Thyroid gland (tissue), 4 donors: ENCODE measurements at regions not wholly inside any gene's neighbourhood (a gene's known extent, or its start where the extent isn't known, plus 50 kb on each side); places are given as distances from the start of the nearest gene placed in this dataset.

Source experiments
- DNase-seq, 2 donors: peaks; one replicate each; pipeline ENCODE4 v3.0.0-alpha.2; 2019
- H3K27ac ChIP-seq, 3 donors: fragments of 200-600 bp; sonication (generic); 1 replicate in 2 of 3; 2 replicates in 1 of 3; pipeline ENCODE4 v1.5.1; 2016 to 2019; ENCODE audit warnings: mild to moderate bottlenecking in 1 of 3, moderate library complexity in 1 of 3
- H3K27me3 ChIP-seq: fragments of 200-600 bp; sonication (generic); one replicate; pipeline ENCODE4 v1.5.1; 2019
- H3K36me3 ChIP-seq, 2 donors: fragments of 200-600 bp; sonication (generic); one replicate each; pipeline ENCODE4 v1.5.1; 2016 to 2019
- H3K4me1 ChIP-seq, 2 donors: fragments of 200-600 bp; sonication (generic); one replicate each; pipeline ENCODE4 v1.5.1; 2017 to 2019
- H3K4me3 ChIP-seq, 3 donors: fragments of 200-600 bp; sonication (generic); replicated peaks in 1 of 3; 1 replicate in 2 of 3; 2 replicates in 1 of 3; pipeline ENCODE4 v1.5.1; 2016; ENCODE audit warnings: mild to moderate bottlenecking in 1 of 3
- H3K9me3 ChIP-seq: fragments of 200-600 bp; sonication (generic); one replicate; pipeline ENCODE4 v1.5.1; 2017
- CTCF ChIP-seq, 6 experiments: fragments of 200-600 bp in 3 of 6; fragments of 450-650 bp in 3 of 6; sonication (generic) in 3 of 6; IDR thresholded peaks; one replicate each; pipeline ENCODE4 v1.5.1; 2016 to 2019; ENCODE audit warnings: antibody characterized with exemption in 6 of 6, mild to moderate bottlenecking in 2 of 6, inconsistent platforms in 1 of 6, moderate library complexity in 1 of 6
- POLR2A ChIP-seq, 2 donors: fragments of 450-650 bp; IDR thresholded peaks; one replicate each; pipeline ENCODE4 v1.6.1; 2017; ENCODE audit warnings: antibody characterized with exemption in 2 of 2, mild to moderate bottlenecking in 2 of 2, moderate library complexity in 1 of 2
- WGBS, 2 donors: methylation state at CpG; one replicate each; pipeline ENCODE4 v1.1.5; 2017; 5-methylcytosine and 5-hydroxymethylcytosine counted together
- intact Hi-C: fragments of 100-400 bp; cut with DNase I; formaldehyde crosslinking; loops from one replicate; pipeline ENCODE4 v1.15.1; 2023

DNA sequence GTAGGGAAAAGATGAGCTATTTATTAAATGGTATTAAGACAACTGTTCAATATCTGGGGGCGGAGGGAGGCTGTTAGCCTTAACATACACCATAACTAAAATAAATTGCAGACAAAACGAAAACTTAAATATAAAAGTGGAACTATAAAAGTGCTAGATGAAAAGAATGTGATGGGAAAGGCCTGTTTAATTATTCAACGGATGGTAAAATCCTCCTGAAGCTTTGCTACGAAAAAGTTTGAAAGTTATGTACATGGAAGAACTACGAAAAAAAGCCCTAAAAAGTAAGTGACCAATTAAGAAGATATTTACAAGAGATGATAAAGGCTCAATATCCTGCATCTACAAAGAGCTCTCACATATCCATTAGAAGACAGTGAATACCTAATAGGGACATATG, 197.8 kb upstream of the IER5L start:
- intact Hi-C loops: no loop called here
- Histone ChIP-seq H3K4me3 (no peak overlapping the region), H3K9me3 (no peaks in the 10 kb centered on the region), H3K4me1 (no peaks in the 10 kb centered on the region), H3K27me3 (no peaks in the 10 kb centered on the region), H3K36me3 (no peaks in the 10 kb centered on the region), H3K27ac (no peak overlapping the region)
- no peak for DNase-seq
- 93 to 94% methylated on average over 5 of the region's 5 CpGs for WGBS, 2 donors
- no peak for TF ChIP-seq POLR2A (IDR thresholded peaks at IDR 0.05)
- TF ChIP-seq CTCF (IDR thresholded peaks at IDR 0.05): no peak

DNA sequence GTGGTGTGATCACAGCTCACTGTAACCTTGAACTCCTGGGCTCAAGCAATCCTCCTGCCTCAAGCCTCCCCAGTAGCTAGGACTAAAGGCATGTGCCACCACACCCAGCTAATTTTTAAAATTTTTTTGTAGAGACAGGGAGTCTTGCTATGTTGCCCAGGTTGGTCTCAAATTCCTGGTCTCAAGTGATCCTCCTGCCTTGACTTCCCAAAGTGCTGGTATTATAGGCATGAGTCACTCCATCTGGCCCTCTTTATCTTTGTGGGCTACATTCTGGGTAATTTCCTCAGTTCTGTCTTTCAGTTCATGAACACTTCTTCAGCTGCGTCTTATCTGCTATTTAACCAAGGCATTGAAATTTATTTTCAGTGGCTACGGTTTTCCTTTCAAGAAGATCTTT, 196.6 kb upstream of the IER5L start:
- no peaks in the 10 kb centered on the region for H3K36me3 ChIP-seq
- H3K27ac ChIP-seq: no peak overlapping the region
- H3K9me3 ChIP-seq: no peaks in the 10 kb centered on the region
- H3K4me1 ChIP-seq: no peaks in the 10 kb centered on the region
- TF ChIP-seq CTCF (IDR thresholded peaks at IDR 0.05) (no peak), POLR2A (IDR thresholded peaks at IDR 0.05) (no peak)
- intact Hi-C loops: no loop called here
- no peak for DNase-seq
- no peaks in the 10 kb centered on the region for H3K27me3 ChIP-seq
- WGBS, 2 donors: 96 to 100% methylated on average over 2 of the region's 2 CpGs
- no peak overlapping the region for H3K4me3 ChIP-seq

DNA sequence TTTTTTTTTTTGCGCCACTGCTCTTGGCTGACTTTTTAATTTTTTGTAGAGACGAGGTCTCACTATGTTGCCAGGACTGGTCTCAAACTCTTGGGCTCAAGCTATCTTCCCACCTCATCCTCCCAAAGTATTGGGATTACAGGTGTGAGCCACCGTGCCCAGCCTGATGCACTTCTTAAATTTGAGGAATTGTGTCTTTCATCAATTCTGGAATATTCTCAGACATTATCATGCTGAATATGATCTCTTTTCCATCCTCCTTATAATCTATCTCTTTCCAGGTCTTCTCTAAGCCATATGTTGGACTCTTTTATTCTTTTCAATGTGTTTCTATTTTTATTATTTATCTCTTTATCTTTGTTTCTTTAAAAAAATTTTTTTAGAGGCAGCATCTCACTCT, 196.2 kb upstream of the IER5L start:
- Histone ChIP-seq H3K27ac (no peak overlapping the region), H3K4me1 (no peaks in the 10 kb centered on the region), H3K9me3 (no peaks in the 10 kb centered on the region), H3K4me3 (no peak overlapping the region), H3K27me3 (no peaks in the 10 kb centered on the region), H3K36me3 (no peaks in the 10 kb centered on the region)
- no peak for DNase-seq
- WGBS, 2 donors: 90 to 97% methylated on average over 3 of the region's 3 CpGs
- TF ChIP-seq POLR2A (IDR thresholded peaks at IDR 0.05) (no peak), CTCF (IDR thresholded peaks at IDR 0.05) (no peak)
- intact Hi-C loops: no loop called here

GRCh38 chr9:129373361-129373760, 195.3 kb upstream of the IER5L start:
- no peak overlapping the region for H3K4me3 ChIP-seq
- H3K4me1 ChIP-seq: no peaks in the 10 kb centered on the region
- intact Hi-C loops: no loop called here
- no peaks in the 10 kb centered on the region for H3K36me3 ChIP-seq
- 99% methylated on average over 9 of the region's 9 CpGs for WGBS, 2 donors
- no peaks in the 10 kb centered on the region for H3K27me3 ChIP-seq
- no peak for DNase-seq
- H3K9me3 ChIP-seq: no peaks in the 10 kb centered on the region
- TF ChIP-seq POLR2A (IDR thresholded peaks at IDR 0.05): no peak
- TF ChIP-seq CTCF (IDR thresholded peaks at IDR 0.05): no peak
- H3K27ac ChIP-seq: no peak overlapping the region

DNA sequence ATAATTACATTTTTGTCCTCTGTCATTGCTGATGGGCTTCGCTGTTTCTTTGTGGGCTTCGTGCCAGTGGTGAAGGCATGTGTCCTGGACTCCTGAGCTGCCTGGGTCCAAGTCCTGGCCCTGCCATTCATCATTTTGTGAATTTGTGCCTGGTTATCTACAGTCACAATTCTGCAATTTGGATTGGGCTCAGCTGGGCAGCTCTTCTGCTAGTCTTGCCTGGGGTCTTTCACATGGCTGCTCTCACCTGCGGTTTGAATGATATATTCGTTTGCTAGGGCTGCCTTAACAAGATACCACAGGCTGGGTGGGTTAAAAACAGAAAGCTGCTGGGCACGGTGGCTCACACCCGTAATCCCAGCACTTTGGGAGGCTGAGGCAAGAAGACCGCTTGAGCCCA, 192.7 kb upstream of the IER5L start:
- H3K4me1 ChIP-seq: no peaks in the 10 kb centered on the region
- H3K36me3 ChIP-seq: no peaks in the 10 kb centered on the region
- no peaks in the 10 kb centered on the region for H3K27me3 ChIP-seq
- intact Hi-C loops: no loop called here
- WGBS, 2 donors: 91 to 96% methylated on average over 7 of the region's 7 CpGs
- no peak overlapping the region for H3K4me3 ChIP-seq
- H3K27ac ChIP-seq: no peak overlapping the region
- H3K9me3 ChIP-seq: no peaks in the 10 kb centered on the region
- TF ChIP-seq CTCF (IDR thresholded peaks at IDR 0.05): no peak
- TF ChIP-seq POLR2A (IDR thresholded peaks at IDR 0.05): no peak
- no peak for DNase-seq
